ENCODE measurements at regions not wholly inside any gene's neighbourhood (a gene's known extent, or its start where the extent isn't known, plus 50 kb on each side); places are given as distances from the start of the nearest gene placed in this dataset.

- Histone ChIP-seq H3K36me3 (ENCODE audit: control insufficient read depth in 3 of 3, insufficient read depth in 3 of 3, low read length in 3 of 3) (no peaks in the 10 kb centered on the region), H3K4me3 (ENCODE audit: low read length in 3 of 3) (no peak overlapping the region), H3K27me3 (ENCODE audit: control insufficient read depth in 3 of 3, insufficient read depth in 3 of 3, low read length in 3 of 3) (no peaks in the 10 kb centered on the region), H3K4me1 (ENCODE audit: control insufficient read depth in 3 of 3, insufficient read depth in 3 of 3, low read length in 3 of 3) (no peaks in the 10 kb centered on the region), H3K27ac (ENCODE audit: low read depth, low read length) (no peak overlapping the region), H3K9ac (ENCODE audit: low read depth in 1 of 3, low read length in 3 of 3) (no peak overlapping the region), H3K9me3 (ENCODE audit: control insufficient read depth in 3 of 3, low read length in 3 of 3) (no peaks in the 10 kb centered on the region)
These were observed 164.0 kb downstream of the RDH14 start for GRCh38 chr2:18396329-18397010.

DNA sequence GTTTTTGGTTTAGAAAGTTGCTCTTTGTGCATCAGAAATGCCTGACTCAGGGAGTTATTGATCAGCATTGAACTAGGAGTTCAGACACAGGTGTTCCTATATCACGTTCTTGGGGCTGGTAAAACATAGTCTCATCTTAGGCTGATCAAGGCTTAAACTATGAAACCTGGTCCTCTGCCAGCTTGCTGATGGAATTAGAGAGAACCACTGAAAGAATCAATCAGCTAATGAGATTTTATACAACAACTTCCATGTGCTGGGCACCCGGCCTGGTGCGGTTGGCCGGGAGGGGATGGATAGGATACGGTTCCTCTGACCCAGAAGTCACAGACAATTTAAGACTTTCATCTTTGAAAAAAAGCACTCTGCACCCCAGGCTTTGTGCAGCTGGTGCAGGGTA, 164.9 kb downstream of the RDH14 start:
- H3K9me3 ChIP-seq (ENCODE audit: control insufficient read depth in 3 of 3, low read length in 3 of 3), result no peaks in the 10 kb centered on the region
- no peak overlapping the region for H3K9ac ChIP-seq (ENCODE audit: low read depth in 1 of 3, low read length in 3 of 3)
- H3K27ac ChIP-seq (ENCODE audit: low read depth, low read length), result no peak overlapping the region
- no peak overlapping the region for H3K4me3 ChIP-seq (ENCODE audit: low read length in 3 of 3)
- H3K36me3 ChIP-seq (ENCODE audit: control insufficient read depth in 3 of 3, insufficient read depth in 3 of 3, low read length in 3 of 3), result no peaks in the 10 kb centered on the region
- H3K27me3 ChIP-seq (ENCODE audit: control insufficient read depth in 3 of 3, insufficient read depth in 3 of 3, low read length in 3 of 3), result no peaks in the 10 kb centered on the region
- H3K4me1 ChIP-seq (ENCODE audit: control insufficient read depth in 3 of 3, insufficient read depth in 3 of 3, low read length in 3 of 3), result no peaks in the 10 kb centered on the region

GRCh38 chr2:18387441-18388206, 172.8 kb downstream of the RDH14 start:
- Histone ChIP-seq H3K4me3 (ENCODE audit: low read length in 3 of 3) (no peak overlapping the region), H3K36me3 (ENCODE audit: control insufficient read depth in 3 of 3, insufficient read depth in 3 of 3, low read length in 3 of 3) (no peaks in the 10 kb centered on the region), H3K27me3 (ENCODE audit: control insufficient read depth in 3 of 3, insufficient read depth in 3 of 3, low read length in 3 of 3) (no peaks in the 10 kb centered on the region), H3K9me3 (ENCODE audit: control insufficient read depth in 3 of 3, low read length in 3 of 3) (no peaks in the 10 kb centered on the region), H3K9ac (ENCODE audit: low read depth in 1 of 3, low read length in 3 of 3) (no peak overlapping the region), H3K4me1 (ENCODE audit: control insufficient read depth in 3 of 3, insufficient read depth in 3 of 3, low read length in 3 of 3) (peaks cover 0 to 6% (median 0%) of the 10 kb centered on the region in 3 donors), H3K27ac (ENCODE audit: low read depth, low read length) (no peak overlapping the region)

DNA sequence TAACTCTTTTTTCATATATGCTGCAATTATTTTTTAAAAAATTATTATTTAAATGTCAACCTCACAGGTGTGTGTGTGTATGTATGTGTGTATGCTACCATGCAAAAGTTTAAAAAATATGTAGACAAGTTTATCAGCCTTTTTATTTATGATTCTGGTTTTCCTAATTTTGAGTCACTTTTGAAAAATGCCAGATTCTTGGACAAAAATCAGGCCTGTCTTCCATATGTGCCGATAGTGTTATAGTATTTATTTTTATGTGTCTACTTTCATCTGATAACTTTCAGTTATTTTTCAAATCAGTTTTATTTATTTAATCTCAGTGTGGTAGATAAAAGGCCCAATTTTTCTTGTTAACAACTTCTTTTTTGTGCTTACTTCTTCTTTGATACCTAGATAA, 176.2 kb downstream of the RDH14 start:
- H3K4me3 ChIP-seq (ENCODE audit: low read length in 3 of 3), result no peak overlapping the region
- no peaks in the 10 kb centered on the region for H3K9me3 ChIP-seq (ENCODE audit: control insufficient read depth in 3 of 3, low read length in 3 of 3)
- H3K27ac ChIP-seq (ENCODE audit: low read depth, low read length), result no peak overlapping the region
- H3K36me3 ChIP-seq (ENCODE audit: control insufficient read depth in 3 of 3, insufficient read depth in 3 of 3, low read length in 3 of 3), result no peaks in the 10 kb centered on the region
- peaks cover 0 to 6% (median 0%) of the 10 kb centered on the region in 3 donors for H3K4me1 ChIP-seq (ENCODE audit: control insufficient read depth in 3 of 3, insufficient read depth in 3 of 3, low read length in 3 of 3)
- H3K27me3 ChIP-seq (ENCODE audit: control insufficient read depth in 3 of 3, insufficient read depth in 3 of 3, low read length in 3 of 3), result no peaks in the 10 kb centered on the region
- H3K9ac ChIP-seq (ENCODE audit: low read depth in 1 of 3, low read length in 3 of 3), result no peak overlapping the region

GRCh38 chr2:18381386-18381785, 179.1 kb downstream of the RDH14 start:
- Histone ChIP-seq H3K4me3 (ENCODE audit: low read length in 3 of 3) (no peak overlapping the region), H3K9me3 (ENCODE audit: control insufficient read depth in 3 of 3, low read length in 3 of 3) (no peaks in the 10 kb centered on the region), H3K27me3 (ENCODE audit: control insufficient read depth in 3 of 3, insufficient read depth in 3 of 3, low read length in 3 of 3) (no peaks in the 10 kb centered on the region), H3K9ac (ENCODE audit: low read depth in 1 of 3, low read length in 3 of 3) (no peak overlapping the region), H3K36me3 (ENCODE audit: control insufficient read depth in 3 of 3, insufficient read depth in 3 of 3, low read length in 3 of 3) (no peaks in the 10 kb centered on the region), H3K27ac (ENCODE audit: low read depth, low read length) (no peak overlapping the region), H3K4me1 (ENCODE audit: control insufficient read depth in 3 of 3, insufficient read depth in 3 of 3, low read length in 3 of 3) (no peaks in the 10 kb centered on the region)

DNA sequence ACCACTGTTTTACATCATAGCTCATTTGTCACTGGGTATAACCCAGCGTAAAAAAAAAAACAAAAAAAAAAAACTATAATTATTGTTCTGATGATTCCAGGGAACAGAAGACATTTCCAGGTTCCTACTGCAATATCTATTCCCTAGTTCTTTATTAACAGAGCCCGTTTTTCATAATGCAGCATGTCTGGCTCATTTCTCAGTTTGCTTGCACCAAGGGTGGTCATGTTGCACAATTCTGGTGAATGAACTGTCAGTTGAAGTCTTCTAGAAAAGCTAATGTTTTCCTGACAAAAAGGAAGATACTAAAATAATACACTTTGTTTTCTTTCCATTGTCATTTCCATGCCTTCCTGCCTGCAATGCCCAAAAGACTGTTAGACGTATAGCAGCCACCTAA, 180.1 kb downstream of the RDH14 start:
- Histone ChIP-seq H3K4me1 (ENCODE audit: control insufficient read depth in 3 of 3, insufficient read depth in 3 of 3, low read length in 3 of 3) (no peaks in the 10 kb centered on the region), H3K9ac (ENCODE audit: low read depth in 1 of 3, low read length in 3 of 3) (no peak overlapping the region), H3K4me3 (ENCODE audit: low read length in 3 of 3) (no peak overlapping the region), H3K36me3 (ENCODE audit: control insufficient read depth in 3 of 3, insufficient read depth in 3 of 3, low read length in 3 of 3) (no peaks in the 10 kb centered on the region), H3K27ac (ENCODE audit: low read depth, low read length) (no peak overlapping the region), H3K27me3 (ENCODE audit: control insufficient read depth in 3 of 3, insufficient read depth in 3 of 3, low read length in 3 of 3) (no peaks in the 10 kb centered on the region), H3K9me3 (ENCODE audit: control insufficient read depth in 3 of 3, low read length in 3 of 3) (no peaks in the 10 kb centered on the region)

DNA sequence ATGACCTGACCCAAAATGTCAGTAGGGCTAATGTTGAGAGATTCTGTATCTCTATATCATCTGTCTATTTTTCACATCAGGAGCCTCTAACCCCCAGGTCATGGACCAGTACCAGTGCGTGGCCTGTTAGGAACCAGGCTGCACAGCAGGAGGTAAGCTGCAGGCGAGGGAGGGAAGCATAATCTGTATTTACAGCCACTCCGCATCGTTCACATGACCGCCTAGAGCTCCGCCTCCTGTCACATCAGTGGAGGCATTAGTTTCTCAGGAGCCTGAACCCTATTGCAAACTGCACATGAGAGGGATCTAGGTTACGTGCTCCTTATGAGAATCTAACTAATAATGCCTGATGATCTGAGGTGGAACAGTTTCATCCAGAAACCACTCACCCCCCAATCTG, 180.6 kb downstream of the RDH14 start:
- Histone ChIP-seq H3K36me3 (ENCODE audit: control insufficient read depth in 3 of 3, insufficient read depth in 3 of 3, low read length in 3 of 3) (no peaks in the 10 kb centered on the region), H3K4me1 (ENCODE audit: control insufficient read depth in 3 of 3, insufficient read depth in 3 of 3, low read length in 3 of 3) (no peaks in the 10 kb centered on the region), H3K4me3 (ENCODE audit: low read length in 3 of 3) (no peak overlapping the region), H3K27ac (ENCODE audit: low read depth, low read length) (no peak overlapping the region), H3K9ac (ENCODE audit: low read depth in 1 of 3, low read length in 3 of 3) (no peak overlapping the region), H3K27me3 (ENCODE audit: control insufficient read depth in 3 of 3, insufficient read depth in 3 of 3, low read length in 3 of 3) (no peaks in the 10 kb centered on the region), H3K9me3 (ENCODE audit: control insufficient read depth in 3 of 3, low read length in 3 of 3) (no peaks in the 10 kb centered on the region)

DNA sequence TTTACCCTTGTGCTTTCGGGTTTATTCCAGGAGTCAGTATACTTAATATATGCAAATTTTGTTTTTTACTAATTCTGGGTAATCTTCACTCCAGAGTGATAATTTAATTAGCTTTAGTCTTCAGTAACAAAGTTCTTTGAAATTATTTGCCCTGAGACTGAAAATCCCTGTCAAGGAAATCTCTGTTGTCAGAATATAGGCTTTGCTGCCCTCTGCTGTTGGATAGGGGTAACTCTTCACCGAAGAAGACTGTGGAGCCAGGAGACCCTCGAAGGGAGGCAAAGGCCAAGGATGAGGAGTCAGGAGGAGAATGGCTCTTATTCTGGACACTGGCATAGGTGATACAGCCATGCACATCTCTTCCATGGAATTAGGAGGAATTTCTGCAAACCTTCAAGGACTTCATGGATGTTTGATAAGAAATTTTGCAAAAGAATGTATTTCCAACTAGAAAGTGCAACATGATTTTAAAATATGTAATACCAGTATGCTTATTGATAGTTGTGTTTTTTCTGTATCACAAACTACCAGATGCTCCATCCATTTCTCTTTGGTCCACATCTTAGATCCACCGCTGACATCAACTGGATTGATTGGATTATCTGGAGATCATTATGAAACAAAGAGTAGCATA, 182.3 kb downstream of the RDH14 start:
- Histone ChIP-seq H3K4me1 (ENCODE audit: control insufficient read depth in 3 of 3, insufficient read depth in 3 of 3, low read length in 3 of 3) (no peaks in the 10 kb centered on the region), H3K4me3 (ENCODE audit: low read length in 3 of 3) (no peak overlapping the region), H3K27me3 (ENCODE audit: control insufficient read depth in 3 of 3, insufficient read depth in 3 of 3, low read length in 3 of 3) (no peaks in the 10 kb centered on the region), H3K9ac (ENCODE audit: low read depth in 1 of 3, low read length in 3 of 3) (no peak overlapping the region), H3K36me3 (ENCODE audit: control insufficient read depth in 3 of 3, insufficient read depth in 3 of 3, low read length in 3 of 3) (no peaks in the 10 kb centered on the region), H3K9me3 (ENCODE audit: control insufficient read depth in 3 of 3, low read length in 3 of 3) (no peaks in the 10 kb centered on the region), H3K27ac (ENCODE audit: low read depth, low read length) (no peak overlapping the region)

DNA sequence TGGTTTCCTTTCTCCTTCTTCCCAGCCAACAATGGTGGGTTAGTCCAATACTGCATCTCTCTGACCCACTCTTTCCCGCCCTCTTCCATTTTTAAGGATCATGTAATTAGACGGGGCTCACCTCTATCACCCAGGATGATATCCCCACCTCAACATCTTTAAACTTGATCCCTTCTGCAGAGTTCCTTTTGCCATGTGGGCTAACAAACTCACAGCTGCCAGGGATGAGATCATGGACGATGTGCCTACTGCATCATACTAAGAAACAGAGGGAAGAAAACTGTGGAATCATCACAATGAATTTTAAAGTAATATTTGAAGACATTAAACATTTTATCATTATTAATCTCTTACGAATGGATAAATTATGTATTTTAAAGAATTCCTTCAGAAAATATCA, 183.5 kb downstream of the RDH14 start:
- no peak overlapping the region for H3K4me3 ChIP-seq (ENCODE audit: low read length in 3 of 3)
- H3K4me1 ChIP-seq (ENCODE audit: control insufficient read depth in 3 of 3, insufficient read depth in 3 of 3, low read length in 3 of 3), result no peaks in the 10 kb centered on the region
- no peaks in the 10 kb centered on the region for H3K9me3 ChIP-seq (ENCODE audit: control insufficient read depth in 3 of 3, low read length in 3 of 3)
- H3K9ac ChIP-seq (ENCODE audit: low read depth in 1 of 3, low read length in 3 of 3), result no peak overlapping the region
- no peaks in the 10 kb centered on the region for H3K36me3 ChIP-seq (ENCODE audit: control insufficient read depth in 3 of 3, insufficient read depth in 3 of 3, low read length in 3 of 3)
- H3K27me3 ChIP-seq (ENCODE audit: control insufficient read depth in 3 of 3, insufficient read depth in 3 of 3, low read length in 3 of 3), result no peaks in the 10 kb centered on the region
- no peak overlapping the region for H3K27ac ChIP-seq (ENCODE audit: low read depth, low read length)

DNA sequence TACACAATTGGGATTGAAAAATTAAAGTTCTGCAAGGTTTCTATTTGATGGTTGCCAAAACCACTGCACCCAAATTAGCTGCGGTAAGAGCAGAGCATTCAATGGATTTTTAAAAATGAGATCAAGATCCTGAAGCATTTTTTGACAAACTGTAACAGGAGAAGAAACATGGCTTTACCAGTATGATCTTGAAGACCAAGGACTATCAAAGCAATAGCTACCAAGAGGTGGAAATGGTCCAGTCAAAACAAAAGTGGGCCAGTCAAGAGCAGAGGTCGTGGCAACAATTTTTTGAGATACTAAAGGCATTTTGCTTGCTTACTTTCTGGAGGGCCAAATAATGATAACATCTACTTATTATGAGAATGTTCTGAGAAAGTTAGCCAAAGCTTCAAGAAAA, 186.8 kb downstream of the RDH14 start:
- Histone ChIP-seq H3K4me3 (ENCODE audit: low read length in 3 of 3) (no peak overlapping the region), H3K36me3 (ENCODE audit: control insufficient read depth in 3 of 3, insufficient read depth in 3 of 3, low read length in 3 of 3) (no peaks in the 10 kb centered on the region), H3K4me1 (ENCODE audit: control insufficient read depth in 3 of 3, insufficient read depth in 3 of 3, low read length in 3 of 3) (no peaks in the 10 kb centered on the region), H3K27me3 (ENCODE audit: control insufficient read depth in 3 of 3, insufficient read depth in 3 of 3, low read length in 3 of 3) (no peaks in the 10 kb centered on the region), H3K9ac (ENCODE audit: low read depth in 1 of 3, low read length in 3 of 3) (no peak overlapping the region), H3K27ac (ENCODE audit: low read depth, low read length) (no peak overlapping the region), H3K9me3 (ENCODE audit: control insufficient read depth in 3 of 3, low read length in 3 of 3) (no peaks in the 10 kb centered on the region)

Measured in skeletal muscle tissue (tissue), 3 donors.